ENCODE measurements at regions not wholly inside any gene's neighbourhood (a gene's known extent, or its start where the extent isn't known, plus 50 kb on each side); places are given as distances from the start of the nearest gene placed in this dataset.
"Not testable (repeated sequence)": the region's sequence is repeated elsewhere in the genome, so short reads cannot be mapped to it uniquely, and the experiment has no call there.

DNA sequence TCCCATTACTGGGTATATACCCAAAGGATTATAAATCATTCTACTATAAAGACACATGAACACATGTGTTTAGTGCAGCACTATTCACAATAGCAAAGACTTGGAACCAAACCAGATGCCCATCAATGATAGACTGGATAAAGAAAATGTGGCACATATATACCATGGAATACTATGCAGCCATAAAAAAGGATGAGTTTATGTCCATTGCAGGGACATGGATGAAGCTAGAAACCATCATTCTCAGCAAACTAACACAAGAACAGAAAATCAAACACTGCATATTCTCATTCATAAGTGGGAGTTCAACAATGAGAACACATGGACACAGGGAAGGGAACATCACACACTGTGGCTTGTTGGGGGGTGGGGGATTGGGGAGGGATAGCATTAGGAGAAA is 225.2 kb upstream of the PRDM1 start:
- TF ChIP-seq YY1, RAD21 (IDR thresholded peaks at IDR 0.05): not testable (repeated sequence)
- TF ChIP-seq, protein P1, sequence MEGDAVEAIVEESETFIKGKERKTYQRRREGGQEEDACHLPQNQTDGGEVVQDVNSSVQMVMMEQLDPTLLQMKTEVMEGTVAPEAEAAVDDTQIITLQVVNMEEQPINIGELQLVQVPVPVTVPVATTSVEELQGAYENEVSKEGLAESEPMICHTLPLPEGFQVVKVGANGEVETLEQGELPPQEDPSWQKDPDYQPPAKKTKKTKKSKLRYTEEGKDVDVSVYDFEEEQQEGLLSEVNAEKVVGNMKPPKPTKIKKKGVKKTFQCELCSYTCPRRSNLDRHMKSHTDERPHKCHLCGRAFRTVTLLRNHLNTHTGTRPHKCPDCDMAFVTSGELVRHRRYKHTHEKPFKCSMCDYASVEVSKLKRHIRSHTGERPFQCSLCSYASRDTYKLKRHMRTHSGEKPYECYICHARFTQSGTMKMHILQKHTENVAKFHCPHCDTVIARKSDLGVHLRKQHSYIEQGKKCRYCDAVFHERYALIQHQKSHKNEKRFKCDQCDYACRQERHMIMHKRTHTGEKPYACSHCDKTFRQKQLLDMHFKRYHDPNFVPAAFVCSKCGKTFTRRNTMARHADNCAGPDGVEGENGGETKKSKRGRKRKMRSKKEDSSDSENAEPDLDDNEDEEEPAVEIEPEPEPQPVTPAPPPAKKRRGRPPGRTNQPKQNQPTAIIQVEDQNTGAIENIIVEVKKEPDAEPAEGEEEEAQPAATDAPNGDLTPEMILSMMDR (IDR thresholded peaks at IDR 0.05; ENCODE audit: low read depth, low read length, missing input control), result not testable (repeated sequence)
